Adrenal gland (tissue), 9 donors: ENCODE measurements at regions not wholly inside any gene's neighbourhood (a gene's known extent, or its start where the extent isn't known, plus 50 kb on each side); places are given as distances from the start of the nearest gene placed in this dataset.
"Not testable (repeated sequence)": the region's sequence is repeated elsewhere in the genome, so short reads cannot be mapped to it uniquely, and the experiment has no call there.

Experiments used
- DNase-seq, 7 donors: peaks; one replicate each; pipeline ENCODE4 v3.0.0-alpha.2; 2019 to 2020
- H3K27ac ChIP-seq, 5 donors: fragments of 200-600 bp; sonication (generic) in 4 of 5; 1 replicate in 3 of 5; 2 replicates in 2 of 5; pipeline versions ENCODE4 v1.5.1 to v1.8.0; 2016 to 2020; ENCODE audit warnings: mild to moderate bottlenecking in 1 of 5
- H3K27me3 ChIP-seq: fragments of 200-600 bp; 2 replicates; pipeline ENCODE4 v1.8.0; 2021
- H3K36me3 ChIP-seq, 2 donors: fragments of 200-600 bp; replicated peaks in 1 of 2; 1 replicate in 1 of 2; 2 replicates in 1 of 2; pipeline versions ENCODE4 v1.5.1 to v1.8.0; 2018 to 2022
- H3K4me1 ChIP-seq, 2 donors: fragments of 200-600 bp; replicated peaks in 1 of 2; 1 replicate in 1 of 2; 2 replicates in 1 of 2; pipeline versions ENCODE4 v1.5.1 to v1.8.0; 2018 to 2021
- H3K4me3 ChIP-seq, 4 donors: fragments of 200-600 bp; sonication (generic) in 3 of 4; one replicate each; pipeline ENCODE4 v1.5.1; 2016 to 2018
- H3K9me3 ChIP-seq, 3 donors: fragments of 200-600 bp; sonication (generic) in 1 of 3; replicated peaks in 1 of 3; 1 replicate in 2 of 3; 2 replicates in 1 of 3; pipeline versions ENCODE4 v1.5.1 to v1.8.0; 2016 to 2021
- CTCF ChIP-seq, 6 experiments: fragments of 450-650 bp in 4 of 6; fragments of 200-600 bp in 2 of 6; sonication (generic) in 1 of 6; IDR thresholded peaks; 1 replicate in 5 of 6; 2 replicates in 1 of 6; pipeline versions ENCODE4 v1.5.1 to v1.8.0; 2016 to 2021; ENCODE audit warnings: antibody characterized with exemption in 6 of 6, mild to moderate bottlenecking in 2 of 6, moderate library complexity in 1 of 6
- POLR2A ChIP-seq, 2 donors: fragments of 450-650 bp; IDR thresholded peaks; one replicate each; pipeline ENCODE4 v1.6.1; 2017; ENCODE audit warnings: antibody characterized with exemption in 2 of 2, mild to moderate bottlenecking in 2 of 2, moderate library complexity in 1 of 2
- whole genome bisulfite sequencing, 4 donors: extraction: QIAGEN DNeasy Blood & Tissue Kit in 2 of 4; methylation state at CpG; one replicate each; pipeline versions ENCODE4 v1.1.5 to v1.1.7; 2013 to 2017; 5-methylcytosine and 5-hydroxymethylcytosine counted together
- intact Hi-C, 2 donors: fragments of 100-400 bp; cut with DNase I; formaldehyde crosslinking; loops; one replicate each; pipeline versions ENCODE4 v1.14.1 to v1.15.0; 2022 to 2023
- donor health status: healthy with polysubstance abuse.
- donor health status: Bipolar disorder and iron deficiency.
- donor health status: DM: yes; HTN: yes; CAD: no.
- donor health status: DM: no; HTN: no; CAD: no.
- donor health status: DM: no; HTN: no; CAD: no.

DNA sequence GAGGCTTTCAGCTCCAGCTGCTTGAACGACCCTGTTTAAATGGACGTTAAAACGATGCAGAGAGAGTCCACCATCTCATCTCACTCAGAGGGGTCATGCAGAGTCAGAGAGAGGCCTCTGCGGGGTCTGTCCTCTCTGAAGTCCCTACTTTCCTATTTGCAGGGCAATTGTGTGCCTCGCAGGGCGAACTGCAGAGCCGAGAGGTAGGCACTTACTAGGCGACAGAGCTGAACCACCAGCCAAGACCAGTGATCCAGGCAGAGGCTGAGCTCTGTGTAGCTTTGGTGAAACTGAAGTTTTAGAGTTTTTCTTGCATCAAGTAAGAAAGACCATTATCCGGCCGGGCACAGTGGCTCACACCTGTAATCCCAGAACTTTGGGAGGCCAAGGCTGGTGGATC is 64.1 kb upstream of the CUX1 start:
- Histone ChIP-seq H3K9me3 (no peaks in the 10 kb centered on the region), H3K27ac (no peak overlapping the region), H3K36me3 (no peaks in the 10 kb centered on the region), H3K4me3 (no peak overlapping the region), H3K27me3 (no peaks in the 10 kb centered on the region), H3K4me1 (no peaks in the 10 kb centered on the region)
- DNase-seq: no peak
- 70 to 87% (median 82%) methylated on average over 4 to 10 of the region's 10 CpGs for WGBS, 4 donors
- intact Hi-C loops: no loop called here
- no peak for TF ChIP-seq CTCF (IDR thresholded peaks at IDR 0.05)
- no peak for TF ChIP-seq POLR2A (IDR thresholded peaks at IDR 0.05)

GRCh38 chr7:101754424-101755159 is 62.8 kb upstream of the CUX1 start:
- intact Hi-C loops: no loop called here
- Histone ChIP-seq H3K4me3 (peak overlapping the region in 3 of 4 donors; percentile 5 to 63 (median 48)), H3K36me3 (no peaks in the 10 kb centered on the region), H3K4me1 (no peaks in the 10 kb centered on the region), H3K27me3 (no peaks in the 10 kb centered on the region), H3K9me3 (no peaks in the 10 kb centered on the region), H3K27ac (peak overlapping the region in 2 of 5 donors; percentile 19)
- no peak for TF ChIP-seq POLR2A (IDR thresholded peaks at IDR 0.05)
- TF ChIP-seq CTCF (IDR thresholded peaks at IDR 0.05): no peak
- WGBS, 4 donors: 12 to 21% (median 14%) methylated on average over 22 of the region's 22 CpGs
- peak in 6 of 7 donors; percentile 35 to 62 (median 48) for DNase-seq

DNA sequence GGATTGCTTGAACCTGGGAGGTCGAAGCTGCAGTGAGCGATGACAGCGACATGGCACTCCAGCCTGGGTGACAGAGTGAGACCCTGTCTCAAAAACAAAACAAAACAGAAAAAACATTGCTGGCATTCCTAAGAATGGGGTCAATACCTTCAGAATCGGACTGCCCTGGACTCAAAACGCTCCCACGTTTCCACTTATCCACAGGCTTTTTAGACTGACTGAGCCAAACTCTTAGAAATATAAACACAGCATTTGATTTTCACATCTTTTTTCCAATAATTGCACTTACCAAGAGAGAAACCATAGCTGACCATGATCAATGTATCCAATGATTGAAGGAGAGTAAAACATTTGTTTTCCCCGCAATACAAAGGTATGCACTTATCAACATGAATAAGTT is 59.5 kb upstream of the CUX1 start:
- Histone ChIP-seq H3K27ac (no peak overlapping the region), H3K36me3 (no peaks in the 10 kb centered on the region), H3K9me3 (no peaks in the 10 kb centered on the region), H3K4me3 (no peak overlapping the region), H3K27me3 (no peaks in the 10 kb centered on the region), H3K4me1 (no peaks in the 10 kb centered on the region)
- intact Hi-C loops: no loop called here
- 86 to 94% (median 91%) methylated on average over 7 of the region's 7 CpGs for WGBS, 4 donors
- DNase-seq: no peak
- TF ChIP-seq CTCF (IDR thresholded peaks at IDR 0.05) (no peak), POLR2A (IDR thresholded peaks at IDR 0.05) (no peak)

- H3K4me1 ChIP-seq, intact Hi-C loops, DNase-seq, H3K36me3 ChIP-seq, H3K9me3 ChIP-seq, H3K27ac ChIP-seq, H3K4me3 ChIP-seq, H3K27me3 ChIP-seq: not testable (repeated sequence)
- WGBS, 4 donors: 88 to 94% (median 92%) methylated on average over 2 of the region's 2 CpGs
Observed at GRCh38 chr7:101758519-101758918, 58.9 kb upstream of the CUX1 start.

DNA sequence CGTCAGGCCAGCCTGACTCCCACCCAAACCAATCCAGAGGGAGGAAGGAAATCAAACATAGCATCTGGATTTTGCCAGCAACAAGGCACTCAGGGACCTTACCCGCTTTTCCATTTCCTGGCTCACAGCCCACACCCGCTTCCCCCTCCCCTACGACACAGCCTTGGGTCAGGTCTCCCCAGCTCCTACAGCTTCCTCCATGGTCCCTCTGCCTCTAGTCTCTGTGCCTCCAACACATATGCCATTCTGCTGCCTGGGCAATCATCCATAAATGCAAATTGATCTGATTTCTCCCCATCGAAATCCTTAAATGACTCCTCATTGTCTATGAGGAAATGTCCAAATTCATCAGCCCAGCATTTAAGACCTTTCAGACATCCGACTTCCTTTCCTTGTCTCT is 53.2 kb upstream of the CUX1 start:
- intact Hi-C loops: no loop called here
- TF ChIP-seq CTCF (IDR thresholded peaks at IDR 0.05) (no peak), POLR2A (IDR thresholded peaks at IDR 0.05) (no peak)
- WGBS, 4 donors: 44 to 57% (median 49%) methylated on average over 5 to 6 of the region's 6 CpGs

More for the DNA sequence above, 53.2 kb upstream of the CUX1 start:
- H3K4me3 ChIP-seq: no peak overlapping the region
- no peaks in the 10 kb centered on the region for H3K4me1 ChIP-seq
- no peak for DNase-seq
- H3K36me3 ChIP-seq: no peaks in the 10 kb centered on the region
- H3K27ac ChIP-seq: no peak overlapping the region
- H3K27me3 ChIP-seq: no peaks in the 10 kb centered on the region
- no peaks in the 10 kb centered on the region for H3K9me3 ChIP-seq
